ENCODE measurements at regions not wholly inside any gene's neighbourhood (a gene's known extent, or its start where the extent isn't known, plus 50 kb on each side); places are given as distances from the start of the nearest gene placed in this dataset.

- TF ChIP-seq MLLT1 (IDR thresholded peaks at IDR 0.05) (no peak), PRDM15 (CRISPR knock-in tag; IDR thresholded peaks at IDR 0.05) (no peak), SUPT20H (IDR thresholded peaks at IDR 0.05; ENCODE audit: borderline replicate concordance, control insufficient read depth, low read depth, low read length) (no peak)
Measured at GRCh38 chr1:190858140-190858539, 380.5 kb upstream of the BRINP3 start (continued).

GRCh38 chr1:190864013-190864641, 386.5 kb upstream of the BRINP3 start:
- Histone ChIP-seq H3K79me2 (ENCODE audit: control insufficient read depth, insufficient read depth, low read length) (no peaks in the 10 kb centered on the region), H3K4me3 (no peak overlapping the region), H3K4me1 (ENCODE audit: control insufficient read depth, insufficient read depth, low read length) (no peaks in the 10 kb centered on the region), H3K9ac (ENCODE audit: control insufficient read depth, insufficient read depth, low read length) (no peak overlapping the region), H4K20me1 (ENCODE audit: control insufficient read depth, insufficient read depth) (no peaks in the 10 kb centered on the region), H3K4me2 (ENCODE audit: control insufficient read depth, insufficient read depth) (no peak overlapping the region), H3K36me3 (ENCODE audit: control insufficient read depth in 2 of 2, insufficient read depth in 2 of 2, low read length in 1 of 2) (no peaks in the 10 kb centered on the region), H3K27ac (ENCODE audit: control insufficient read depth, insufficient read depth) (no peak overlapping the region), H3K27me3 (replicated peaks in 1 of 2; ENCODE audit: control insufficient read depth in 2 of 2, insufficient read depth in 2 of 2, low read length in 1 of 2) (no peaks in the 10 kb centered on the region), H3K9me3 (replicated peaks; ENCODE audit: control insufficient read depth, insufficient read depth, low read length) (no peaks in the 10 kb centered on the region), H2AFZ (ENCODE audit: control insufficient read depth, low read depth, low read length) (no peak overlapping the region)
- DNase-seq (ENCODE audit: low read depth, low spot score), result no peak
- in situ Hi-C loops (cut with MboI), result no loop called here
- CTCF ChIA-PET, result no interaction called here
- SMC1A ChIA-PET (ENCODE audit: uncharacterized antibody, unreplicated experiment), result interaction anchor here (0.7 to 1.4 kb wide), 2 partner anchors 8 to 13 kb away, joined by 3 read pairs; no protein-coding TSS in a partner anchor
- no peak for FAIRE-seq
- WGBS (ENCODE audit: insufficient coverage, insufficient replicate concordance, low lambda C conversion rate, missing lambda C conversion rate), result 22% methylated on average over 3 of the region's 3 CpGs
- ATAC-seq, result no peak
- BruUV-seq (replicated peaks), result no TSS peak
- intact Hi-C loops (cut with micrococcal nuclease; ENCODE audit: unreplicated experiment), result no loop called here
- POLR2A ChIA-PET, result no interaction called here
- RAD21 ChIA-PET (ENCODE audit: unreplicated experiment), result no interaction called here
- no peak for TF ChIP-seq IKZF1 (conservative IDR thresholded peaks at IDR 0.05)
- no peak for TF ChIP-seq E4F1 (IDR thresholded peaks at IDR 0.05; ENCODE audit: borderline replicate concordance, partially characterized antibody)
- TF ChIP-seq EED (IDR thresholded peaks at IDR 0.05; ENCODE audit: low read depth), result no peak
- TF ChIP-seq HCFC1 (IDR thresholded peaks at IDR 0.05; ENCODE audit: low read length), result no peak
- no peak for TF ChIP-seq SIN3A (IDR thresholded peaks at IDR 0.05; ENCODE audit: low read depth, low read length)
- TF ChIP-seq ELK1 (IDR thresholded peaks at IDR 0.05; ENCODE audit: low read depth, low read length), result no peak
- TF ChIP-seq NFYB (IDR thresholded peaks at IDR 0.05; ENCODE audit: insufficient read depth, low read depth, low read length), result no peak
- no peak for TF ChIP-seq RFX5 (IDR thresholded peaks at IDR 0.05; ENCODE audit: low read depth, low read length)
- TF ChIP-seq MYC (IDR thresholded peaks at IDR 0.05; ENCODE audit: insufficient read depth, insufficient read length, insufficient replicate concordance, low read length, severe bottlenecking), result no peak

All from GM12878 (cell line).